Posterior vena cava (tissue), 2 donors: ENCODE measurements at regions not wholly inside any gene's neighbourhood (a gene's known extent, or its start where the extent isn't known, plus 50 kb on each side); places are given as distances from the start of the nearest gene placed in this dataset.

Experiments
- DNase-seq: peaks from one replicate; pipeline ENCODE4 v3.0.0-alpha.2; 2020; ENCODE audit warnings: low spot score
- intact Hi-C, 2 donors: fragments of 100-400 bp; cut with DNase I; formaldehyde crosslinking; loops; one replicate each; pipeline versions ENCODE4 v1.14.1 to v1.14.2; 2022 to 2023
- donor health status: DM: yes; HTN: yes; CAD: no.
- donor health status: DM: yes; HTN: yes; CAD: no.

- DNase-seq, result peak; percentile 22
- intact Hi-C loops, result no loop called here
Measured at GRCh38 chr6:169028343-169028742, 225.3 kb downstream of the THBS2 start.

DNA sequence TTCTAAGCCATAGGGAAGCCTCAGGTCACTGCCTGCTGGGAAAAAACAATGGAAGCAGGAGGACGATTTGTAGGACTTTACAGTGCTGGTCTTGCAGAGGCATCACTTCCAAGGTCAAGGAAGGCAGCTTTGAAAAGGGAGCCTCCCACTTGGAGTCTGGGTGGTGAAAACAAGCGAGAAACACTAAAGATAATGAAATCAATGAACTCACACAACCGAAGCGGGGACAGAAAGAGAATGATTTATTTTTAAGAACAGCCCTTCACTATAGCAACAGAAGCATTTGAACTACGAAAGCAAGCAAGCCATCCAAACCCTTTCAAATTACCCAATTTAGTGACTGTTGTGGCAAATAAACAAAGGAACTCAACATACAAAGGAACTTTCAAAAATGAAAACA is 227.5 kb downstream of the THBS2 start:
- intact Hi-C loops, result no loop called here
- no peak for DNase-seq

- intact Hi-C loops, result no loop called here
Measured at GRCh38 chr6:169024047-169024660, 229.5 kb downstream of the THBS2 start.

GRCh38 chr6:169023161-169023874 is 230.3 kb downstream of the THBS2 start:
- intact Hi-C loops, result no loop called here
- DNase-seq, result peak; percentile 38

More at GRCh38 chr6:169024047-169024660, 229.5 kb downstream of the THBS2 start:
- peak; percentile 74 for DNase-seq

GRCh38 chr6:169022079-169022478 is 231.6 kb downstream of the THBS2 start:
- DNase-seq, result no peak
- intact Hi-C loops, result no loop called here

DNA sequence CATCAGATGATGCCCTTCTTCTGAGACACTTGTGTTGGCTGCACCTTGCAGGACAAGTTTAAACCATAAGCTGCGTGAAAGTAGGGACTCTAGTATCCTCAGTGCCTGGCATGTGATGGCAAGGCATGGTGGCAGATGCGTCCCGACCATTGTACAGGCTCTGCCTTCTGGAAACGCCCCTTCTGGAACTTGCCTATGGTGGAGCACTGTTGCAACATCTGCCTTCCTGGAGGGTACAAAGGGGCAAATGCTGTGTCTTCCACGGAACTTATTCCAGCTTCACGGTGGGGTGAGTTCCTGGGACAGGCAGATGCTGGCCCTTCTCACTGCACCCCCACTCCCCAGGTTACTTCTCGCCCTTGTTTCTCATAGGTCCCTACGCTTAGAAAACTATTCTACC is 232.8 kb downstream of the THBS2 start:
- DNase-seq, result no peak
- intact Hi-C loops, result no loop called here

DNA sequence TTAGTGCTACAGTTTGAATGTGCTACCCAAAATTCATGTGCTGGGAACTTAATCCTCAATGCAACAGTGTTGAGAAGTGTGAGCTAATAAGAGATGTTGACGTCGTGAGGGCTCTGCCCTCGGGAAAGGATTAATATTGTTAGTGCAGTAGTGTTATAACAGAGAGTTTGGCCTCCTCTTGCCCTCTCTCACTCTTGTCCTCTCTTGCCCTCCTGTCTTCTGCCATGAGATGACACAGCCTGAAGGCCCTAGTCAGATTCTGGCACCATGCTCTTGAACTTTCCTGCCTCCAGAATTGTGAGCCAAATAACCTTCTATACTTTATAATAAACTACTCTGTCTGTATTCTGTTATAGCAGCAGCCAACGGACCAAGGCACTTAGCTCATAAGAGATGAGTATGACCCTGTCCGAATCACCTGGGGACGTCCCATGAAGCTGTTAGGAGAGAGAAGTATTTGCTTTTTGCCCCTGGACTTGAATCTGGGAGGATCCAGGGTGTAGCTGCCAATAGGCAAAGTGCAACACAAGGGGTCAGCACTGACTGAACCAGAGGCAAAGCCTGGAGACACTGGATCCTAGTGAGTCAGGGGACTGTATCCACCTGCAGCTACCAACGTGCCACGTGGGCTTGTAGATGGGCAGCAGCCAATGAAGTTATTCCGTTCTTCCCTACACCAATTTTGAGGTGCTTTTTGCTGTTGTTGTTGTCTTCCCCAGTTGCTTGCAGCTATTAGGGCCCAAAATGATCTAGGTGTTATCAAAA is 233.7 kb downstream of the THBS2 start:
- DNase-seq, result no peak
- intact Hi-C loops, result no loop called here

GRCh38 chr6:169019111-169019510 is 234.5 kb downstream of the THBS2 start:
- DNase-seq, result no peak
- intact Hi-C loops, result no loop called here

GRCh38 chr6:169016758-169017157 is 236.9 kb downstream of the THBS2 start:
- intact Hi-C loops, result no loop called here
- no peak for DNase-seq

GRCh38 chr6:169014211-169015197 is 239.1 kb downstream of the THBS2 start:
- no peak for DNase-seq
- intact Hi-C loops, result no loop called here

DNA sequence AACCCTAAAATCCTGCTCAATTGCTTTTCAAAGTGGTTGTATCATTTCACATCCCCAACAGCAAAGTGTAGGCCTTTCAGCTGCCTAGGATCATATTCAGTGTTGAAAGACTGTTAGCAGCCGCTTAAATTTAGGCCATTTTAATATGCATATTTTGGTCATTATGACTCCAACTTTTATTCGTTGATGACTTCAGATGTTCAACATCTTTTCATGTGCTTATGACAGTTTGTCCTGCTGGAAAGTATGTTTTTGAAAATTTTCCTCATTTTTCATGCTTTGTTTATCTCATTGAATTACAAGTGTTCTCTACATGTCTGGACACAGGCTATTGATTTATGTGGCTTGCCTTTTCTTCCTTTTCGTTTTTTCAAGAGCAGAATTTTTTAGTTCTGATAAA is 244.0 kb downstream of the THBS2 start:
- no peak for DNase-seq
- intact Hi-C loops, result loop anchor here in 1 of 2 donors (5.0 kb wide), 1 partner anchor 967 kb away; no protein-coding TSS in a partner anchor

DNA sequence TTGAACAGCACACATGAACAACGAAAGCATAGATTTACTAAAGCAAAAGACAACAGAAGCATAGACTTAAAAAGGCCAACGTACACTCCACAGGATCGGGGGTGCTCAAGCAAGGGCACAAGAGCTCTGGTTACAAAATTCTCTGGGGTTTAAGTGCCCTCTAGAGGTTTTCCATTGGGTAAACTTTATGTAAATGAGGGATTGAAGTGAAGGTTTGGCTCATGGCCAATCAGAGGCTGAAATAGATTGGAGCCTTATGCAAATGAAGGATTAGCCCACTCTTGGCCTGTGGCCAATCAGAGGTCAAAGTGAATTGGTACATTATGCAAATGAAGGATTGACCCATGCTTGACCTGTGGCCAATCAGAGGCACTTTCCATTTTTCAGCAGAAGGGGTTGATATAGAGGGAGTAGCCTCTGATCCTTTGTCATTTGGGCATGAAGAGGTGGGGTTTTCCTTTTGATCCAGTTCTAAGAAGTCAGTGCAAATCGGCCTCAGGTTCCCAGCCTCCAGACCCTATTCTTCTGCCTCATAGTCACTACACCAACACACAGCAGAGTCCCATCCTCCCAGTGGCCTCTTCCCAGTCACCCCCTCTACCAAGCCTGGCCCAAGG is 244.9 kb downstream of the THBS2 start:
- no peak for DNase-seq
- intact Hi-C loops, result loop anchor here in 1 of 2 donors (5.0 kb wide), 1 partner anchor 966 kb away; no protein-coding TSS in a partner anchor

DNA sequence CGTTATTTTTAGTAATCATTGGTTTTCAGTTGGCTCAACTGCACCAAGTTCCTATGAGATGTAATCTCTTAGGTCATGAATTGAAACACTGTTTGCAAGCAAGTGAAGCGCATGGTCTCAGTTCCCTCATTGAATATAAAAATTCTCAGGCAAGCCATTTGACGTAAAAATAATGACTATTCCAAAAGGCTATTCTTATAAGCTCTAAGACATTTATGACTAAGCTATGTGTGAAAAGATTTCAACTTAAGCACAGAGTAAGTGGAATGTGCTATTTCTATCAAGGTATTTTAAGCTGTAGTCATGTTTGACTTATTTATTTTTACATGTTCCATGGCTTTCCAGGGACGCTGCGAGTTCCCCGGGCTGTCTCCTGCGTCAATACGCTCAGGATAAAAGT is 248.5 kb downstream of the THBS2 start:
- no peak for DNase-seq
- intact Hi-C loops, result loop anchor here in 1 of 2 donors (5.0 kb wide), 1 partner anchor 963 kb away; no protein-coding TSS in a partner anchor

GRCh38 chr6:169000022-169000421 is 253.6 kb downstream of the THBS2 start:
- intact Hi-C loops, result no loop called here
- DNase-seq, result no peak

DNA sequence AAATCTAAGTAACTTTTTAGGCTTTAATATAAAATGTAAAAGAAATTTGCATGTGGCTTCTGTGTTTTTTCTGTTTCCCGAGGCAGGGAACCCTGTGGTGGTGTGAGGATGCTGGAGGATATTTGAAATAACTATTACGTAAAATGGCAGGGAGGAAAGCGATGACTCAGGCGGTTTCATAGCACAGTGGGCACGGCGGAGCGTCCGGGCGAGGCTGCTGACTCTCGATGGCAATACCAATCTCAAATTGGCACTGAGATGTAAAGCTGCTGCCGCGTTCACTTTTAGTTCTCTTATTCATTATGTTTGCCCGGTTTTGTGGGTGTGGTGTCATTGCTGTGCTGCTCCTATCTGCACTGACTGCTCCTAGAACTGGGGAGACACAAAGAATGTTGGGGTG is 254.3 kb downstream of the THBS2 start:
- intact Hi-C loops, result no loop called here
- no peak for DNase-seq

- intact Hi-C loops, result no loop called here
- DNase-seq, result no peak
Measured at GRCh38 chr6:168996356-168996625, 257.4 kb downstream of the THBS2 start.

GRCh38 chr6:168995526-168996355 is 257.9 kb downstream of the THBS2 start:
- intact Hi-C loops, result no loop called here

DNA sequence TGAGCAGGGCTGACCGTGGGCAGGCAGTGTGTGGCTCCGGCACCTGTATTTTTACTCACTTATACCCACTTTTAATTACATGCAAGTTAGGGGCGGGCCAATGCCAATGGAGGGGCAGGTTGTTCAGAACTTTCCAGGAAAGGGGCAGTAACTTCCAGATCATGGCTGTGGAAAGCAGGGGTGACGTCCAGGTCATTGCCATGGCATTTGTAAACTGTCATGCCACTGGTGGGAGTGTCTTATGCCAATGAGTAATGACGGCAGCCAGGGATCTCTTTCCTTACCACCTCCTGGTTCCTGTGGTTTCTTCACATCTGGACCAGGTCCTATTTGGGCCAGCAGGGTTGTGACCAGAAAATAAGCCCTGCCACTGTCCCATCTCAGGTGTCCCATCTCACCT is 258.7 kb downstream of the THBS2 start:
- intact Hi-C loops, result no loop called here

More at GRCh38 chr6:168995526-168996355, 257.9 kb downstream of the THBS2 start:
- no peak for DNase-seq

More for the DNA sequence above, 258.7 kb downstream of the THBS2 start:
- no peak for DNase-seq
